ENCODE measurements at regions not wholly inside any gene's neighbourhood (a gene's known extent, or its start where the extent isn't known, plus 50 kb on each side); places are given as distances from the start of the nearest gene placed in this dataset.

DNA sequence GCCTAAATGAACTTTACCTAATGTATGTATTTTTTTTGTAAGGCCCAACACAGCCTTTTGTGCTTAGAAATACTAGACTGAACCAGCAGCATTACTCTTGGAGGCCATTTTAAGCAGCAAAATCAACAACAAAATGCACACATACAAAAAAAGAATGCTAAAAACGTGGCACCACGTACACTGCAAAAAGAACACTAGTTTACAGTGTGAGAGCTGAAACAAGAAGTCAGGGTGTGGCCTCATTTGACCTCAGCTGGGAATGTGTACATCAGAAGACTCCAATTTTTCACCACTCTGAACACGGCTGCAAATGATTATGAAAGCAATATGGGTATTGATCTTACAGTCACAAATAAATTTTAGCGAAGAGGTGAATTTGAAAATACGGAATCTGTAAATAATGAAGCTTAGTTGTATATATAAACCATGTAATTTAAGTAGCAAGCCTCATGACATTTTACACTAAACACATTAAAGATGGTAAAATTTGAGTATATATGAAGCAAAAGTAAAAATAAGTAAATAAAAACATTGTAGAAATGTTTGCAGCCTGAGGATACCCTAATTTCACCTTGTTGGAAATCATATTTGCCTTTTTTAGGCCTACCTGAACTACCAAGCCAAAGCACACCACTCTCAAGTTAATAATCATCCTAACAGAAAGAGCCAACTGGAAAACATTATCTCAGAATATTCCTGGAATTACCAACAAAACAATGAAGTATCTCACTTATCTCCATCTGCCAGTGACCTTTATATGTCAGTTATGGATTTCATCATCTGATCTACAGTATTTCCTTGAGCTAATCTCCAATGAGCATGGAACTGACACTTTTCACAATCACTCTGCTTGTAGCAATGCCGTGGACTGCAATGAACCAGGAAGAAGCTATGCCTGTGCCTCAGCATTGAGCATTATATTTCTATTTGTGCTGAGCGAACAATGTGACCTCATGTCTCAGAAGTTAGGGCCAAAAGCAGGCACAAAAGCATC is 319.5 kb upstream of the FAT3 start:
- no peaks in the 10 kb centered on the region for H3K4me1 ChIP-seq (ENCODE audit: insufficient read depth, low read length)
- H3K9me3 ChIP-seq (ENCODE audit: insufficient read depth, low read depth, low read length): no peaks in the 10 kb centered on the region
- H3K36me3 ChIP-seq (ENCODE audit: insufficient read depth, low read depth, low read length): no peaks in the 10 kb centered on the region
- no peak overlapping the region for H3K9ac ChIP-seq (ENCODE audit: low read depth, low read length)
- no peak overlapping the region for H3K27ac ChIP-seq (ENCODE audit: low read length)
- no peak overlapping the region for H3K4me3 ChIP-seq (ENCODE audit: low read length)
- no peaks in the 10 kb centered on the region for H3K27me3 ChIP-seq (ENCODE audit: insufficient read depth, low read length)

DNA sequence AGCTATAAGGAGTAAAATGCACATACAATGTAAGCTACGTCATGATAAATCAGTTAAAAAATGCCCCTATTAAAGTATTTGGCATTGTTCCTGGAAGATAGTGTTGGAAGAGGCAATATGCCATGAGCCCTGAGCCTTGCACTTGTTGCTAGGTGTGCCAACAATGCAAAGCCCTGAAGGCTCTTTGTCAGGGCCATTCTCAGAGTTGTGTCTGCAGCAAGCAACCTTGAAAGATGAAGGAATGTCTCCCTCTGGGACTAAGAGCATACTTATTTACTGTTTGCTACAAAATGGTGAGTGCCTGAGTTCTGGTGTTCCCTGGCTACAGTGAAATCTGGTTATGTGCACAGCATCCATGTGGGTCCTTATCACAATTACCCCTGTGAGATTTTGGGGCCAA is 322.3 kb upstream of the FAT3 start:
- Histone ChIP-seq H3K27ac (ENCODE audit: low read length) (no peak overlapping the region), H3K9me3 (ENCODE audit: insufficient read depth, low read depth, low read length) (no peaks in the 10 kb centered on the region)

DNA sequence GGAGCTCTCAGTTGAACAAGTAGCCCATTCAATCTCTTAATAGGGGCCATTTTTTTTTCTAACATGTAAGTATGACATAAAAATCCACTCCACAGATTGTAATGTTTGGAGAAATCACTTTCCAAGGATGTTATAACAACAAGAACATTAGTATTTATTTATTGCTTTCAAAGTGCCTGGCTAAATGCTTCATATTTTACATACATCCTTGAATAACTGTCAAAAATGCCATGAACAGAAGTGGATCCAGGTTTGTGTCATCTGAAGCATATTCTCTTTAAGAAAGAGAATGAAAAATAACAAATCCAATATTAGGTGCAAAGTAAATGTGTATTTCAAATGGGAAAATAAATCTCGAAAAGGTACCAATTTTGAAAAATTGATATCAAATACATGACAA is 344.0 kb upstream of the FAT3 start:
- H3K4me1 ChIP-seq (ENCODE audit: insufficient read depth, low read length): peaks cover 6% of the 10 kb centered on the region; the same call in 1 of the 2 replicates
- H3K4me3 ChIP-seq (ENCODE audit: low read length): no peak overlapping the region
- no peaks in the 10 kb centered on the region for H3K36me3 ChIP-seq (ENCODE audit: insufficient read depth, low read depth, low read length)
- no peaks in the 10 kb centered on the region for H3K27me3 ChIP-seq (ENCODE audit: insufficient read depth, low read length)
- no peak overlapping the region for H3K27ac ChIP-seq (ENCODE audit: low read length)
- H3K9me3 ChIP-seq (ENCODE audit: insufficient read depth, low read depth, low read length): no peaks in the 10 kb centered on the region
- H3K9ac ChIP-seq (ENCODE audit: low read depth, low read length): no peak overlapping the region

More for the DNA sequence above, 322.3 kb upstream of the FAT3 start:
- no peaks in the 10 kb centered on the region for H3K4me1 ChIP-seq (ENCODE audit: insufficient read depth, low read length)
- H3K9ac ChIP-seq (ENCODE audit: low read depth, low read length): no peak overlapping the region
- H3K27me3 ChIP-seq (ENCODE audit: insufficient read depth, low read length): no peaks in the 10 kb centered on the region
- H3K36me3 ChIP-seq (ENCODE audit: insufficient read depth, low read depth, low read length): no peaks in the 10 kb centered on the region
- H3K4me3 ChIP-seq (ENCODE audit: low read length): no peak overlapping the region

DNA sequence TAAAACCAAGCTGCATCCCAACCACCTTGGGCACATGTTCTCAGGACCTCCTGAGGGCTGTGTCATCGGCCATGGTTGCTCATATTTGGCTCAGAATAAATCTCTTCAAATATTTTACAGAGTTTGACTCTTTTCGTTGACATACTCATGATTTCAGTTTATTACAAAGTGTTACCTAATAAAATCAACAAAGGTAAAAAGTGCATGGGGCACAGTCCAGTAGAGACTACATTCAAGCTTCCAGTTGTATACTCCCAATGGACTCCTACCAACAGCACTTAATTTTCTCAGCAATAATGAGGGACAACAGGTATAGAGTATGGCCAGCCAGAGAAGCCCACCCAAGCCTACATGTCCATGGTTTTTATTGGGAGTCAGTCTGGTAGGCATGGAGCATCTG is 347.9 kb upstream of the FAT3 start:
- H3K27me3 ChIP-seq (ENCODE audit: insufficient read depth, low read length): no peaks in the 10 kb centered on the region
- no peaks in the 10 kb centered on the region for H3K36me3 ChIP-seq (ENCODE audit: insufficient read depth, low read depth, low read length)
- H3K9me3 ChIP-seq (ENCODE audit: insufficient read depth, low read depth, low read length): no peaks in the 10 kb centered on the region
- no peak overlapping the region for H3K9ac ChIP-seq (ENCODE audit: low read depth, low read length)
- H3K4me3 ChIP-seq (ENCODE audit: low read length): no peak overlapping the region
- no peaks in the 10 kb centered on the region for H3K4me1 ChIP-seq (ENCODE audit: insufficient read depth, low read length)
- H3K27ac ChIP-seq (ENCODE audit: low read length): no peak overlapping the region

DNA sequence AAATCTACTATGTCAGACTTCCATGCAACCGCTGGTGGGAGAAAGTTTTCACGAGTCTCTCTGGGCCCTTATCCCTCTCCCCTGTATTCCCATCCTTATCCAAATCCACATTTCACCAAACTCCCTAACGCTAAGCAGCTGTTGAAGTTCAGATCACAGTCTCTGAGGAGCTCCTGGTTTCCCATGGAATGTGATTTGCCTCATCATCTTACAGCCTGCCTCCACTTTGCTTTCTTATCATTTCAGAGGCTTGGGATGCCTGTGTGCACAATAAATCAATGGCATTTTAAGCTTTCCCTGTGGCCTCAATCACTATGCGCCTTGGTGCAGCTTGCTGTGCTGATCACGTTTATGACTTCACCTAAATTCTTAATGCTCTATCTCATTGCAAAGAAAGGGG is 352.4 kb upstream of the FAT3 start:
- Histone ChIP-seq H3K4me3 (ENCODE audit: low read length) (no peak overlapping the region), H3K9me3 (ENCODE audit: insufficient read depth, low read depth, low read length) (no peaks in the 10 kb centered on the region), H3K27ac (ENCODE audit: low read length) (no peak overlapping the region), H3K36me3 (ENCODE audit: insufficient read depth, low read depth, low read length) (no peaks in the 10 kb centered on the region), H3K9ac (ENCODE audit: low read depth, low read length) (no peak overlapping the region), H3K4me1 (ENCODE audit: insufficient read depth, low read length) (no peaks in the 10 kb centered on the region), H3K27me3 (ENCODE audit: insufficient read depth, low read length) (no peaks in the 10 kb centered on the region)

DNA sequence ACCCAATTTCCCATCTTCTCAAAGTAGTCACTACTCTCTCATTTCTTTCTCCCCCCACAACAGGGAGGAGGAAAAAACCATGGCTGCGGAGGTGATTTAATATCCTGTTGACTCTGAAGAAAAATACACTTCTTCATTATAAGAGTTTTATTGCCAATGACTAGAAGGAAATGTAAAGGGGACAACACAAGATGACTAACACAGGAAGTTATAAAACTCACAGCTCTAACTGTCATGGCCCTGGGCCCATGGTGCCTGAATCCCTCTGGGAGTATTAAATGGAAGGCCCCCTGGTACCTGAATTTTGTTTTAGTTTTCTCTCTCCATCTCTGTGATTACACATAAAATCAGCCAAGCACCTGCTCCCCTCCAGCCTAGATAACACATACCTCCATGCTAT is 352.8 kb upstream of the FAT3 start:
- Histone ChIP-seq H3K27me3 (ENCODE audit: insufficient read depth, low read length) (no peaks in the 10 kb centered on the region), H3K4me3 (ENCODE audit: low read length) (no peak overlapping the region), H3K36me3 (ENCODE audit: insufficient read depth, low read depth, low read length) (no peaks in the 10 kb centered on the region), H3K9ac (ENCODE audit: low read depth, low read length) (no peak overlapping the region), H3K27ac (ENCODE audit: low read length) (no peak overlapping the region), H3K4me1 (ENCODE audit: insufficient read depth, low read length) (no peaks in the 10 kb centered on the region), H3K9me3 (ENCODE audit: insufficient read depth, low read depth, low read length) (no peaks in the 10 kb centered on the region)

DNA sequence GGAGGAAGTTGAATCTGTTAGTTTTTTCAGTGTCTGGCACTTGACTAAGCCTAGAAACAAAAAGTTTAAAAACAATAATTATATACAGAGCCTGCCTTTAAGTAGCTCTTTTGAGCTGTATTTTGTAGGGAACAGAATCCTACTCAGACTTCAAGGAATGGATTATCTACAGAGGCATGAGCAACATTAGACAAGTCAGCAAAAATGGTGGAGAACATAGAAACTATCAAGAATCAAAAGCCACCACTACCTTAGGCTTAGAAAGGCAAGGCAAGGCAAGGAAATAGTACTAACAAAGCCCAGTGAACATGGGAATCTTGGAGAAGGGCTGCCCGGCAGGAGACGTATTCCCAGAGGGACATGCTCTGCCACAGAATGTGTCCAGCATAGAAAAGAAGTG is 353.6 kb upstream of the FAT3 start:
- Histone ChIP-seq H3K27ac (ENCODE audit: low read length) (no peak overlapping the region), H3K4me1 (ENCODE audit: insufficient read depth, low read length) (no peaks in the 10 kb centered on the region), H3K9ac (ENCODE audit: low read depth, low read length) (no peak overlapping the region), H3K9me3 (ENCODE audit: insufficient read depth, low read depth, low read length) (no peaks in the 10 kb centered on the region), H3K27me3 (ENCODE audit: insufficient read depth, low read length) (no peaks in the 10 kb centered on the region), H3K4me3 (ENCODE audit: low read length) (no peak overlapping the region), H3K36me3 (ENCODE audit: insufficient read depth, low read depth, low read length) (no peaks in the 10 kb centered on the region)

DNA sequence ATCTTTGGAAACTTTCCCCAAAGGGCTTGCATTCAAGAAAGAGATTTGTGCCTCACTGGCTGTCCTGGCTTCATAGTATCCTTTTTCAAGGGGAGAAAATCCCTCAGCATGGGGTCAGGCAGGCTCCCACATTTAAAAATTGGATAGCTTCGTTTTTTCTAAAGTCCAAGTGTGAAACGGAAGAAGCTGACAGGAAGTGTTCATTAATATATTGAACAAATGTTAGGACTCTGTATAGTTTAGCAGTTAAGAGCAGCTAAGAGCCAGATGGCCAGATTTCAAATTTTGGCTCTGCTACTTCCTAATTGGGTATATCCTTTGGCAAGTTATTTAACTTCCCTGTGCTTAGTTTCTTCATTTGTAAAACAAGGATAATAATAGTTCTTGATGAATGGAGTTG is 354.9 kb upstream of the FAT3 start:
- Histone ChIP-seq H3K4me1 (ENCODE audit: insufficient read depth, low read length) (no peaks in the 10 kb centered on the region), H3K27ac (ENCODE audit: low read length) (no peak overlapping the region), H3K9me3 (ENCODE audit: insufficient read depth, low read depth, low read length) (no peaks in the 10 kb centered on the region), H3K27me3 (ENCODE audit: insufficient read depth, low read length) (no peaks in the 10 kb centered on the region), H3K36me3 (ENCODE audit: insufficient read depth, low read depth, low read length) (no peaks in the 10 kb centered on the region), H3K4me3 (ENCODE audit: low read length) (no peak overlapping the region), H3K9ac (ENCODE audit: low read depth, low read length) (no peak overlapping the region)

DNA sequence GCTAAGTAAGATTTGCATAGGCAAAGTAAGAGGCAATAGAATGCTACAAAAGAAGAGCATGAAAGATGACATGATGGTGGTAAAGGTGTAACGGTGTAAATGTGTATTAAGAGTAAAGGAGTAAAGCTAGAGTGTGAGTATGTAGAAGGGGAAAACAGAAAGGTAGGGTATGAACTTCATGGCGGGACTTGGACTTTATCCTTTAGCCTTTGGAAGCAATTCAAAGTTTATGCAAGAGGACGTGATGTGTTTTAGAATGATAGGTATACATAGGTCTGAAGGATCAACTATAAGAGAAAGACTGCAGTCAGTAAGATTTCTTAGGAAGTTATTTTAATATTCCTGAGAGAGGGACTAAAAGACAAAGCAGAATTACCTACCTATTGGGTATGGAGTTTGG is 358.0 kb upstream of the FAT3 start:
- no peak overlapping the region for H3K27ac ChIP-seq (ENCODE audit: low read length)
- H3K4me1 ChIP-seq (ENCODE audit: insufficient read depth, low read length): no peaks in the 10 kb centered on the region
- no peaks in the 10 kb centered on the region for H3K9me3 ChIP-seq (ENCODE audit: insufficient read depth, low read depth, low read length)
- H3K36me3 ChIP-seq (ENCODE audit: insufficient read depth, low read depth, low read length): no peaks in the 10 kb centered on the region
- H3K9ac ChIP-seq (ENCODE audit: low read depth, low read length): no peak overlapping the region
- no peak overlapping the region for H3K4me3 ChIP-seq (ENCODE audit: low read length)
- H3K27me3 ChIP-seq (ENCODE audit: insufficient read depth, low read length): no peaks in the 10 kb centered on the region

DNA sequence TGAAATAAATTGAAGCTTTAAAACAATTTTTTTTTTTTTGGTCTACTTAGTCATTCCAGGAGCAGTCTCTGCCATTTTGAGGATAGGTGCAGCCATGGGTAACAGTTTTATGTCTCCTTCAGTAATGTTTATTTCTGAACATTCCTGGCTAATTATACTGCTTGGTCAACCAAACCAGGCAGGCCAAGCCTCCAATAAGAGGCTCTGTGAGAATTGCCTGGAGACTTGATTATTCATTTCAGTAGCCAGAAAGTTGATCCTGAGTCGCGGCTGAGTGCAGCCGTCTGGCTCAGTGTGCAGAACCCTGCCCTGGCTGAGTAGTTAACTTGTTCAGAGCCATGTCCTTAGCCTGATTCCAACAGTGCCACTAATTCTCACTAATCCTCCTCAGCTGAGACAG is 364.0 kb upstream of the FAT3 start:
- no peaks in the 10 kb centered on the region for H3K27me3 ChIP-seq (ENCODE audit: insufficient read depth, low read length)
- no peak overlapping the region for H3K9ac ChIP-seq (ENCODE audit: low read depth, low read length)
- no peaks in the 10 kb centered on the region for H3K36me3 ChIP-seq (ENCODE audit: insufficient read depth, low read depth, low read length)
- no peaks in the 10 kb centered on the region for H3K4me1 ChIP-seq (ENCODE audit: insufficient read depth, low read length)
- no peaks in the 10 kb centered on the region for H3K9me3 ChIP-seq (ENCODE audit: insufficient read depth, low read depth, low read length)
- no peak overlapping the region for H3K27ac ChIP-seq (ENCODE audit: low read length)
- no peak overlapping the region for H3K4me3 ChIP-seq (ENCODE audit: low read length)

DNA sequence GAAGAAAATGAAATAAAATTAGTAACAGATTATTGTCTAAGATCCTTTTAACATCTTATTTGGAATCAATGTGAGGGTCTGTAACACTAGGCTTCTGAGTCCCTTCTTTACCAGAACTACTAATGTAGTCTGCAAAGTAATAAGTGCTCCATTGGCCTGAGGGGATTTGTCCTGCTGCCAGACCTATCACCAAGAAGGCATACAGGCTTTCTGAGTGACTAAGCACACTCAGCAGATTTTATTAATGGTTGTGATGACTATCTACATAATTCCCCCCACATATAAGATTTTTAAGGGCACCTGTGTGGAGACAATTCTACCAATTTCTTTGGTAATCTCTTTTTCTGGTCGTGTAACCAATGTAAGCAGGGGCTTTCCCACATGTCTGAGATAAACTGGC is 365.0 kb upstream of the FAT3 start:
- no peaks in the 10 kb centered on the region for H3K27me3 ChIP-seq (ENCODE audit: insufficient read depth, low read length)
- H3K27ac ChIP-seq (ENCODE audit: low read length): no peak overlapping the region
- no peaks in the 10 kb centered on the region for H3K9me3 ChIP-seq (ENCODE audit: insufficient read depth, low read depth, low read length)
- no peaks in the 10 kb centered on the region for H3K4me1 ChIP-seq (ENCODE audit: insufficient read depth, low read length)
- no peaks in the 10 kb centered on the region for H3K36me3 ChIP-seq (ENCODE audit: insufficient read depth, low read depth, low read length)
- no peak overlapping the region for H3K4me3 ChIP-seq (ENCODE audit: low read length)
- H3K9ac ChIP-seq (ENCODE audit: low read depth, low read length): no peak overlapping the region

DNA sequence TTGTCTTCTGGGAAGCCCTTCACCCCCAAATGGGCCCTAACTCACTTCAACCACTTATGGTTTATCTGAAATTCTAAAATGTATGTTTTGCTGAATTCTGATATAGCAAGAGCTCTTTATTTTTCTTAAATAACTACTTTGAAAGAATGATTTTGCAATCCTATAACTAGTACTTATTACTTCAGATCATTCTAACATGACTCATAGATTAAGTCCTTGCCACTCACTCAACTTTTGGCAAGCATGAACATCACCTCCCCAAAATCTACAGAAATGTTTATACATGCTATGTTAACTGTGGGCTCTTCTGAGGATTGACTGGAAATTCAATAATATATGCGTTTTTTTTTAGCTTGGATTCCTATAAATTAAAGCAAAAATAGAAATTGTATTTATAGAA is 367.4 kb upstream of the FAT3 start:
- Histone ChIP-seq H3K9me3 (ENCODE audit: insufficient read depth, low read depth, low read length) (no peaks in the 10 kb centered on the region), H3K4me3 (ENCODE audit: low read length) (no peak overlapping the region), H3K27me3 (ENCODE audit: insufficient read depth, low read length) (no peaks in the 10 kb centered on the region), H3K4me1 (ENCODE audit: insufficient read depth, low read length) (no peaks in the 10 kb centered on the region), H3K27ac (ENCODE audit: low read length) (no peak overlapping the region), H3K36me3 (ENCODE audit: insufficient read depth, low read depth, low read length) (no peaks in the 10 kb centered on the region), H3K9ac (ENCODE audit: low read depth, low read length) (no peak overlapping the region)

Measured in iPS-20b (cell line).